H1 (cell line): ENCODE measurements at regions not wholly inside any gene's neighbourhood (a gene's known extent, or its start where the extent isn't known, plus 50 kb on each side); places are given as distances from the start of the nearest gene placed in this dataset.

ENCODE experiments used
- CBX8 ChIP-seq: fragments of 300-800, 300-1000 bp; sonication (generic); IDR thresholded peaks from 2 replicates; pipeline ENCODE4 v1.7.1; 2016; ENCODE audit warnings: low read depth, low read length, borderline replicate concordance
- GABPA ChIP-seq: IDR thresholded peaks from 2 replicates; pipeline ENCODE4 v1.6.1; 2011; ENCODE audit warnings: mild to moderate bottlenecking, low read length, moderate library complexity, borderline replicate concordance; ENCODE audit not compliant: insufficient read depth
- RBBP5 ChIP-seq: IDR thresholded peaks from 2 replicates; pipeline ENCODE4 v1.7.1; 2012; ENCODE audit warnings: low read depth, mild to moderate bottlenecking, inconsistent platforms, low read length, moderate library complexity, borderline replicate concordance
- RXRA ChIP-seq: IDR thresholded peaks from 2 replicates; pipeline ENCODE4 v1.6.1; 2011; ENCODE audit warnings: low read depth, mild to moderate bottlenecking, low read length, moderate library complexity; ENCODE audit not compliant: insufficient read depth
- USF2 ChIP-seq: IDR thresholded peaks from 2 replicates; pipeline ENCODE4 v1.6.1; 2011; ENCODE audit warnings: low read length, improper control_type of control experiment
- TF ChIP-seq, protein P1 (sequence below), 3 experiments: IDR thresholded peaks; 1 replicate in 2 of 3; 2 replicates in 1 of 3; pipeline versions ENCODE4 v1.5.1 to v1.6.1; 2011; ENCODE audit warnings: low read length in 3 of 3, mild to moderate bottlenecking in 3 of 3, inconsistent platforms in 2 of 3, low read depth in 1 of 3, moderate library complexity in 1 of 3; ENCODE audit not compliant: insufficient read depth in 1 of 3; ENCODE audit errors: control extremely low read depth in 1 of 3

DNA sequence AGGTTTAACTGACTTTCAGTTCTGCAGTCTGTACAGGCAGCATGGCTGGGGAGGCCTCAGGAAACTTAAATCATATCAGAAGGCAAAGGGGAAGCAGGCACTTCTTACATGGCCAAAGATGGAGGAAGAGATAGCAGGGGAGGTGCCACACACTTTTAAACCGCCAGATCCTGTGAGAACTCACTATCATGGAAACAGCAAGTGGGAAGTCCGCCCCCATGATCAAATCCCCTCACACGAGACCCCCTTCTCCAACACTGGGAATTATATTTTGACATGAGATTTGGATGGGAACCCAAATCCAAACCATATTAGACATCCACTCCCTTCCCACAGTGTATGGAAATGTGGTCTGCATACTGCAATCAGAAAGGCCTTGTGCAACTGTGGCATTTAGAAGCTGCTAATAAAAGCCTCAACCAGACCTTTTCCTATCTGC is 148.2 kb downstream of the FCRL5 start (continued):
- TF ChIP-seq RXRA (no peak), RBBP5 (no peak), GABPA (no peak), USF2 (no peak), CBX8 (no peak)
- TF ChIP-seq, protein P1, sequence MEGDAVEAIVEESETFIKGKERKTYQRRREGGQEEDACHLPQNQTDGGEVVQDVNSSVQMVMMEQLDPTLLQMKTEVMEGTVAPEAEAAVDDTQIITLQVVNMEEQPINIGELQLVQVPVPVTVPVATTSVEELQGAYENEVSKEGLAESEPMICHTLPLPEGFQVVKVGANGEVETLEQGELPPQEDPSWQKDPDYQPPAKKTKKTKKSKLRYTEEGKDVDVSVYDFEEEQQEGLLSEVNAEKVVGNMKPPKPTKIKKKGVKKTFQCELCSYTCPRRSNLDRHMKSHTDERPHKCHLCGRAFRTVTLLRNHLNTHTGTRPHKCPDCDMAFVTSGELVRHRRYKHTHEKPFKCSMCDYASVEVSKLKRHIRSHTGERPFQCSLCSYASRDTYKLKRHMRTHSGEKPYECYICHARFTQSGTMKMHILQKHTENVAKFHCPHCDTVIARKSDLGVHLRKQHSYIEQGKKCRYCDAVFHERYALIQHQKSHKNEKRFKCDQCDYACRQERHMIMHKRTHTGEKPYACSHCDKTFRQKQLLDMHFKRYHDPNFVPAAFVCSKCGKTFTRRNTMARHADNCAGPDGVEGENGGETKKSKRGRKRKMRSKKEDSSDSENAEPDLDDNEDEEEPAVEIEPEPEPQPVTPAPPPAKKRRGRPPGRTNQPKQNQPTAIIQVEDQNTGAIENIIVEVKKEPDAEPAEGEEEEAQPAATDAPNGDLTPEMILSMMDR (IDR thresholded peaks at IDR 0.05; ENCODE audit: control extremely low read depth in 1 of 3, insufficient read depth in 1 of 3, low read depth in 1 of 3, low read length in 3 of 3), result no peak
